ENCODE measurements at regions not wholly inside any gene's neighbourhood (a gene's known extent, or its start where the extent isn't known, plus 50 kb on each side); places are given as distances from the start of the nearest gene placed in this dataset.

DNA sequence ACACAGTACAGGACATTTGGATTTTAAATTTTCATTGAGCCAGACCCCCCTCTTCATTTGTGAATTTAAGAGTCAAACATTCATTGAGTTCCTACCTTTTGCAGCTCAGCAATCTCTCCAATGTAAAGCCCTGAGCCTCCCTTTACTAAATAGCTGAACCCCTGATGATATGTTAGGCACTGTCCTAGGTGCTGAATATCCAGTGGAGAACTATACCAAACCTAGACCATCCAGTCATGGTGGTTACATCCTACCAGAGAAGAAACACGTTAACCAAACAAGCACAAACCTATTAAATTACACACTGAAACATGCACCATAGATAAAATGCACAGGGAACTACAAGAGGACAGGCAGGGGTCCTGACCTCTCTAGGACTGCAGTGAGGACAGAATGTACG is 1585.3 kb upstream of the TMEM132C start:
- Histone ChIP-seq H3K79me2 (ENCODE audit: control insufficient read depth in 1 of 2, insufficient read depth in 2 of 2, low read length in 2 of 2) (no peaks in the 10 kb centered on the region), H3K56ac (replicated peaks; ENCODE audit: insufficient read length, low read depth, low read length) (no peak overlapping the region), H3K4me2 (ENCODE audit: insufficient read depth in 1 of 2, low read depth in 2 of 2, low read length in 2 of 2) (no peak overlapping the region), H3K27me3 (replicated peaks in 1 of 4; ENCODE audit: control insufficient read depth in 3 of 4, extremely low read depth in 1 of 4, insufficient read depth in 3 of 4, low read length in 3 of 4) (peaks cover 0 to 1% (median 0%) of the 10 kb centered on the region in 4 experiments; a peak in 1 of 7 replicates), H3K14ac (ENCODE audit: insufficient read length) (no peak overlapping the region), H3K4me1 (replicated peaks in 1 of 4; ENCODE audit: control insufficient read depth in 3 of 4, insufficient read depth in 4 of 4, low read length in 3 of 4) (0 out of 7 replicates have a peak, but pooled peaks cover 0 to 4% (median 0%) of the 10 kb centered on the region in 4 experiments), H3K23me2 (ENCODE audit: low read depth, low read length) (no peaks in the 10 kb centered on the region), H3K79me1 (ENCODE audit: low read depth, low read length) (no peaks in the 10 kb centered on the region), H3K4ac (replicated peaks; ENCODE audit: insufficient read length, low read depth, low read length) (no peak overlapping the region), H2AK5ac (ENCODE audit: low read depth, low read length) (no peak overlapping the region), H4K20me1 (replicated peaks in 1 of 2; ENCODE audit: control insufficient read depth in 1 of 2, insufficient read depth in 2 of 2, low read length in 2 of 2) (no peaks in the 10 kb centered on the region), H3K23ac (ENCODE audit: insufficient read length) (no peak overlapping the region), H2BK5ac (ENCODE audit: low read depth, low read length) (no peak overlapping the region), H3K9ac (replicated peaks in 1 of 4; ENCODE audit: extremely low read depth in 1 of 4, low read depth in 3 of 4, low read length in 3 of 4) (no peak overlapping the region), H2BK12ac (ENCODE audit: low read depth, low read length) (no peak overlapping the region), H4K91ac (replicated peaks; ENCODE audit: insufficient read length, low read length) (no peak overlapping the region), H2AFZ (ENCODE audit: low read length) (no peak overlapping the region), H4K8ac (ENCODE audit: extremely low read depth, insufficient read depth, low read length) (no peak overlapping the region), H3K36me3 (ENCODE audit: control insufficient read depth in 2 of 4, insufficient read depth in 4 of 4, low read length in 3 of 4) (no peaks in the 10 kb centered on the region), H4K5ac (ENCODE audit: insufficient read length, low read depth, low read length) (no peak overlapping the region), H2BK120ac (replicated peaks; ENCODE audit: low read depth, low read length) (no peak overlapping the region), H2BK15ac (ENCODE audit: low read length) (no peak overlapping the region), H3K9me3 (ENCODE audit: insufficient read depth in 2 of 2, low read depth in 1 of 2, low read length in 1 of 2) (peaks cover 6 to 15% of the 10 kb centered on the region in 2 experiments; a peak in 3 of 4 replicates), H2BK20ac (ENCODE audit: low read length) (no peak overlapping the region), H3K18ac (ENCODE audit: extremely low read depth, low read length) (no peak overlapping the region), H3K4me3 (ENCODE audit: extremely low read depth in 1 of 4, insufficient read depth in 2 of 4, low read depth in 3 of 4, low read length in 4 of 4) (no peak overlapping the region), H3K27ac (ENCODE audit: low read depth, low read length) (no peak overlapping the region)
- ChIA-PET POLR2A (ENCODE audit: partially characterized antibody) (no interaction called here), CTCF (ENCODE audit: partially characterized antibody) (interaction anchor here (1.5 to 2.4 kb wide), 3 partner anchors 17 to 66 kb away, joined by 4 to 7 read pairs (median 6); no protein-coding TSS in a partner anchor)
- TF ChIP-seq ASH2L (IDR thresholded peaks at IDR 0.05; ENCODE audit: low read length) (no peak), SP1 (IDR thresholded peaks at IDR 0.05; ENCODE audit: low read depth, low read length) (no peak), HDAC2 (IDR thresholded peaks at IDR 0.05; ENCODE audit: borderline replicate concordance in 1 of 2, low read depth in 2 of 2, low read length in 2 of 2) (no peak), JUN (IDR thresholded peaks at IDR 0.05; ENCODE audit: low read depth, low read length) (no peak), TAF7 (optimal IDR thresholded peaks at IDR 0.05; ENCODE audit: borderline replicate concordance, low read depth, low read length) (no peak)
- TF ChIP-seq, protein P1, sequence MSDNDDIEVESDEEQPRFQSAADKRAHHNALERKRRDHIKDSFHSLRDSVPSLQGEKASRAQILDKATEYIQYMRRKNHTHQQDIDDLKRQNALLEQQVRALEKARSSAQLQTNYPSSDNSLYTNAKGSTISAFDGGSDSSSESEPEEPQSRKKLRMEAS (IDR thresholded peaks at IDR 0.05) = no peak
- WGBS, 2 experiments (ENCODE audit: extremely low coverage in 1 of 2, insufficient coverage in 1 of 2, insufficient read length in 1 of 2, insufficient replicate concordance in 2 of 2, low coverage in 1 of 2, low lambda C conversion rate in 2 of 2, missing lambda C conversion rate in 1 of 2) = 91% methylated on average over 2 of the region's 2 CpGs; no CpG with 5 or more reads in 1 of the 2 experiments
- DNase-seq (ENCODE audit: low read depth in 1 of 2, low spot score in 2 of 2) = no peak
- FAIRE-seq = no peak
